ENCODE measurements at regions not wholly inside any gene's neighbourhood (a gene's known extent, or its start where the extent isn't known, plus 50 kb on each side); places are given as distances from the start of the nearest gene placed in this dataset.

GRCh38 chr3:145889730-145890129, 271.3 kb downstream of the PLOD2 start:
- Mint-ChIP-seq H3K27ac (no peak overlapping the region), H3K4me1 (ENCODE audit: low read depth) (no peaks in the 10 kb centered on the region), H3K9me3 (no peaks in the 10 kb centered on the region), H3K27me3 (ENCODE audit: insufficient read depth) (peaks cover 2% of the 10 kb centered on the region; the same call in 1 of the 2 replicates), H3K36me3 (ENCODE audit: low read depth) (no peaks in the 10 kb centered on the region), H3K4me3 (no peak overlapping the region)
- TF ChIP-seq CTCF (IDR thresholded peaks at IDR 0.05): no peak
- no peak for DNase-seq

- no peak for TF ChIP-seq CTCF (IDR thresholded peaks at IDR 0.05)
- no peak for DNase-seq
- H3K9me3 Mint-ChIP-seq: no peaks in the 10 kb centered on the region
- H3K4me1 Mint-ChIP-seq (ENCODE audit: low read depth): no peaks in the 10 kb centered on the region
- H3K27ac Mint-ChIP-seq: no peak overlapping the region
- H3K27me3 Mint-ChIP-seq (ENCODE audit: insufficient read depth): no peaks in the 10 kb centered on the region
- H3K36me3 Mint-ChIP-seq (ENCODE audit: low read depth): no peaks in the 10 kb centered on the region
- H3K4me3 Mint-ChIP-seq: peak overlapping the region; percentile 43; the same call in 1 of the 2 replicates
These were observed 268.1 kb downstream of the PLOD2 start for GRCh38 chr3:145892869-145893268.

GRCh38 chr3:145893331-145893730, 267.7 kb downstream of the PLOD2 start:
- no peaks in the 10 kb centered on the region for H3K36me3 Mint-ChIP-seq (ENCODE audit: low read depth)
- TF ChIP-seq CTCF (IDR thresholded peaks at IDR 0.05): no peak
- no peaks in the 10 kb centered on the region for H3K27me3 Mint-ChIP-seq (ENCODE audit: insufficient read depth)
- no peak overlapping the region for H3K27ac Mint-ChIP-seq
- H3K4me1 Mint-ChIP-seq (ENCODE audit: low read depth): no peaks in the 10 kb centered on the region
- no peak overlapping the region for H3K4me3 Mint-ChIP-seq
- H3K9me3 Mint-ChIP-seq: no peaks in the 10 kb centered on the region
- DNase-seq: no peak

GRCh38 chr3:145898487-145898886, 262.5 kb downstream of the PLOD2 start:
- Mint-ChIP-seq H3K36me3 (ENCODE audit: low read depth) (no peaks in the 10 kb centered on the region), H3K4me1 (ENCODE audit: low read depth) (peaks cover 9% of the 10 kb centered on the region; the same call in 1 of the 2 replicates), H3K27ac (no peak overlapping the region; the same call in 1 of the 2 replicates), H3K27me3 (ENCODE audit: insufficient read depth) (no peaks in the 10 kb centered on the region), H3K4me3 (peak overlapping the region; percentile 82), H3K9me3 (no peaks in the 10 kb centered on the region)
- TF ChIP-seq CTCF (IDR thresholded peaks at IDR 0.05): no peak
- no peak for DNase-seq

- no peaks in the 10 kb centered on the region for H3K36me3 Mint-ChIP-seq (ENCODE audit: low read depth)
- H3K27ac Mint-ChIP-seq: no peak overlapping the region
- no peak overlapping the region for H3K4me3 Mint-ChIP-seq
- H3K9me3 Mint-ChIP-seq: no peaks in the 10 kb centered on the region
- no peak for TF ChIP-seq CTCF (IDR thresholded peaks at IDR 0.05)
- no peaks in the 10 kb centered on the region for H3K27me3 Mint-ChIP-seq (ENCODE audit: insufficient read depth)
- no peak for DNase-seq
- H3K4me1 Mint-ChIP-seq (ENCODE audit: low read depth): peaks cover 9% of the 10 kb centered on the region; the same call in 1 of the 2 replicates
These were observed 261.7 kb downstream of the PLOD2 start for GRCh38 chr3:145899241-145899640.
